HUES64 (cell line): ENCODE measurements at regions not wholly inside any gene's neighbourhood (a gene's known extent, or its start where the extent isn't known, plus 50 kb on each side); places are given as distances from the start of the nearest gene placed in this dataset.

Experiments used
- H3K27ac ChIP-seq: 2 replicates; pipeline ENCODE4 v1.7.0; 2013; ENCODE audit warnings: low read depth, low read length, inconsistent platforms
- H3K27me3 ChIP-seq: 2 replicates; pipeline ENCODE4 v1.6.1; 2013; ENCODE audit warnings: mild to moderate bottlenecking, low read length; ENCODE audit not compliant: insufficient read depth
- H3K36me3 ChIP-seq: 2 replicates; pipeline ENCODE4 v1.6.1; 2013; ENCODE audit warnings: mild to moderate bottlenecking, low read length; ENCODE audit not compliant: insufficient read depth
- H3K4me1 ChIP-seq: 2 replicates; pipeline ENCODE4 v1.6.1; 2013; ENCODE audit warnings: mild to moderate bottlenecking, low read length, moderate library complexity; ENCODE audit not compliant: insufficient read depth
- H3K4me3 ChIP-seq: 2 replicates; pipeline ENCODE4 v1.5.1; 2013; ENCODE audit warnings: mild to moderate bottlenecking, low read length, moderate library complexity
- H3K9ac ChIP-seq: 2 replicates; pipeline ENCODE4 v1.6.1; 2013; ENCODE audit warnings: mild to moderate bottlenecking, low read depth, low read length
- H3K9me3 ChIP-seq: 2 replicates; pipeline ENCODE4 v1.6.1; 2013; ENCODE audit warnings: low read depth, low read length; ENCODE audit not compliant: insufficient read depth
- WGBS: fragments of 150-250, 120-280 bp; methylation state at CpG from one replicate; pipeline ENCODE4 v1.1.7; 2013; ENCODE audit warnings: missing lambda C conversion rate; 5-methylcytosine and 5-hydroxymethylcytosine counted together

DNA sequence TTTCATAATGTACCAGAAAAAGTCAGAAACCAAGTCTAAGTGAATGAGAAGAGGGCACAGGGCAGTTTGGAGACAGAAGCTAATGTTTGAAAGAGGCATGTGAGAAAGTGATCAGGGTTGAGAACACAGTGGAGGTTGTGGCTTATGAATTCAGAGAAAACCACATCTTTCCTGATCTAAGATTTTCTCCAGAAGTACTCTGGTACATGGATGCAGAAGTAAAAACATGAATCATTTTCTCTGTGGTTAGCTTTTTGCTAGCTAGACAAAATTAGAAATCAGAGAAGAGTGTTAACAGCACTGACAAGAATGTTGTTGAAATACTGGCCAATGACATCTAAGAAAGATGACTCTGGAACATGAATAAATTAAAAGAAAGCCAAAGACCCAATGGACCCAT, 541.1 kb downstream of the DNAH5 start:
- H3K27me3 ChIP-seq, result no peaks in the 10 kb centered on the region
- H3K4me1 ChIP-seq, result no peaks in the 10 kb centered on the region
- H3K4me3 ChIP-seq, result no peak overlapping the region
- no peaks in the 10 kb centered on the region for H3K36me3 ChIP-seq
- no peak overlapping the region for H3K27ac ChIP-seq
- no peaks in the 10 kb centered on the region for H3K9me3 ChIP-seq
- H3K9ac ChIP-seq, result no peak overlapping the region

GRCh38 chr5:13385066-13385465, 559.4 kb downstream of the DNAH5 start:
- no peaks in the 10 kb centered on the region for H3K4me1 ChIP-seq
- over 99% methylated on average over 4 of the region's 5 CpGs for WGBS
- no peak overlapping the region for H3K9ac ChIP-seq
- H3K27me3 ChIP-seq, result no peaks in the 10 kb centered on the region
- H3K27ac ChIP-seq, result no peak overlapping the region
- H3K36me3 ChIP-seq, result no peaks in the 10 kb centered on the region
- H3K9me3 ChIP-seq, result peaks cover 8% of the 10 kb centered on the region; the same call in 1 of the 2 replicates
- H3K4me3 ChIP-seq, result no peak overlapping the region

- H3K9me3 ChIP-seq, result no peaks in the 10 kb centered on the region
- no peak overlapping the region for H3K27ac ChIP-seq
- H3K4me1 ChIP-seq, result no peaks in the 10 kb centered on the region
- H3K27me3 ChIP-seq, result no peaks in the 10 kb centered on the region
- H3K9ac ChIP-seq, result no peak overlapping the region
- WGBS, result 89% methylated on average over 3 of the region's 3 CpGs
- H3K4me3 ChIP-seq, result no peak overlapping the region
- H3K36me3 ChIP-seq, result no peaks in the 10 kb centered on the region
Observed at GRCh38 chr5:13382232-13382631, 562.3 kb downstream of the DNAH5 start.

DNA sequence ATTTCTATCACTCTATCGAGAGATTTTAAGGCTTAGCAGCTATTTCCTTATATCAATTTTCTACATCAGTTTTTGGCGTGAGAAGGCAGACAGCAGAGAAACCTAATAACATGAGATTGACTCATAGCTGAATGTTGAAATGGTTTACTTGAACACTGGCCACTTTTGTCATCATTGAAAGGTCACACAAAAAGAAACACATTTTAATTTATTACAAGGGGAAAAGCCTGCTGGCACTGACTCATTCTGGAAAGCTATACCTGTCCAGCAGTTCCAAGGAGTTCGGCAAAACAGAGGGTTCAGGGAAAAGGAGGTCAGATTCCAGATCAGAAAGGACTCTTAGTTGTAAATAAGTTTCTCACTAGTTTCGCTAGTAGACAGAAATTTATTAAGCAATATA, 566.4 kb downstream of the DNAH5 start:
- WGBS, result 72% methylated on average over 4 of the region's 4 CpGs
- Histone ChIP-seq H3K4me1 (no peaks in the 10 kb centered on the region), H3K27me3 (no peaks in the 10 kb centered on the region), H3K9me3 (no peaks in the 10 kb centered on the region), H3K27ac (no peak overlapping the region), H3K4me3 (no peak overlapping the region), H3K36me3 (no peaks in the 10 kb centered on the region), H3K9ac (no peak overlapping the region)

DNA sequence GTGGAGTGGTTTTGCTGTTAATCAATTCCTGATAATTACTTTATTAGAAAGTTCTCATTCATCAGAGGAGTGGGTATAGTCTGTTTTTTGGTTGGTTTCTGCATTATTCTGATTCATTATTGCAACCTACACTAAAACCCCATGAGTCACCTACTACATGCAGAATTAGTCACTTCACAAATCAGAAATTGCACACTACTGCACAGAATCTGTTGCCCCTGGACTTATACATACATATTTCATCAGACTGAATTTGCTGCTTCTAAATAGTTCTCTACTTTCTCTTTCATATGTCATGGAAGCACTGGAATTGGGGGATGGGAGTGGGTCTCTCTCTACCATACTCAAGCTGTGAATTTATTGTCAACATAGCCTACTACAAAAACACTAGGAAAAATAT, 585.1 kb downstream of the DNAH5 start:
- Histone ChIP-seq H3K4me1 (no peaks in the 10 kb centered on the region), H3K4me3 (no peak overlapping the region), H3K9me3 (no peaks in the 10 kb centered on the region), H3K27me3 (no peaks in the 10 kb centered on the region), H3K9ac (no peak overlapping the region), H3K27ac (no peak overlapping the region), H3K36me3 (no peaks in the 10 kb centered on the region)

GRCh38 chr5:13358342-13358741, 586.1 kb downstream of the DNAH5 start:
- Histone ChIP-seq H3K27me3 (no peaks in the 10 kb centered on the region), H3K9ac (no peak overlapping the region), H3K36me3 (no peaks in the 10 kb centered on the region), H3K27ac (no peak overlapping the region), H3K4me3 (no peak overlapping the region), H3K9me3 (no peaks in the 10 kb centered on the region), H3K4me1 (no peaks in the 10 kb centered on the region)

DNA sequence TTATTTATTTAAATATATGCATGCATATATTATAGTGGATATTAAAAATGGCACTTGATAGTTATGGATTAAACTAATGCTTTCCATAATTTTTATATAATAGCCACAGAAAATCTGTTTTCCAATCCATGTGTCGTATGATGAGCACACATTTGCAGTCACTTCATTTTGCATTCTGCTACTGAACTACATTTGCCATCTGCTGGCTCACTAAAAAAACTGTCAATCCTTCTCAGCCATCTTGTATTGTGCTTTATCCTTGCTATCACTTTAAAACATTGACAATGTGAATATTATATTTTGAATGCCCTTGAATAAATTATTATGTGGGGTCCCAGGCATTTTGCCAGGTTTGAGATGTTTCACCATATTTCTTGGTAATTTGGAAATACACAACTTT, 586.6 kb downstream of the DNAH5 start:
- Histone ChIP-seq H3K36me3 (no peaks in the 10 kb centered on the region), H3K9ac (no peak overlapping the region), H3K27ac (no peak overlapping the region), H3K27me3 (no peaks in the 10 kb centered on the region), H3K4me3 (no peak overlapping the region), H3K4me1 (no peaks in the 10 kb centered on the region), H3K9me3 (no peaks in the 10 kb centered on the region)
- WGBS, result 0% methylated on average over 1 of the region's 1 CpG

- no peaks in the 10 kb centered on the region for H3K4me1 ChIP-seq
- no peaks in the 10 kb centered on the region for H3K27me3 ChIP-seq
- no peaks in the 10 kb centered on the region for H3K36me3 ChIP-seq
- no peak overlapping the region for H3K27ac ChIP-seq
- H3K9ac ChIP-seq, result no peak overlapping the region
- 98% methylated on average over 3 of the region's 3 CpGs for WGBS
- no peak overlapping the region for H3K4me3 ChIP-seq
- no peaks in the 10 kb centered on the region for H3K9me3 ChIP-seq
Observed at GRCh38 chr5:13356226-13356625, 588.3 kb downstream of the DNAH5 start.

GRCh38 chr5:13354611-13355010, 589.9 kb downstream of the DNAH5 start:
- Histone ChIP-seq H3K27ac (no peak overlapping the region), H3K4me3 (no peak overlapping the region), H3K9me3 (no peaks in the 10 kb centered on the region), H3K4me1 (no peaks in the 10 kb centered on the region), H3K36me3 (no peaks in the 10 kb centered on the region), H3K27me3 (no peaks in the 10 kb centered on the region), H3K9ac (no peak overlapping the region)
- 88% methylated on average over 2 of the region's 2 CpGs for WGBS

DNA sequence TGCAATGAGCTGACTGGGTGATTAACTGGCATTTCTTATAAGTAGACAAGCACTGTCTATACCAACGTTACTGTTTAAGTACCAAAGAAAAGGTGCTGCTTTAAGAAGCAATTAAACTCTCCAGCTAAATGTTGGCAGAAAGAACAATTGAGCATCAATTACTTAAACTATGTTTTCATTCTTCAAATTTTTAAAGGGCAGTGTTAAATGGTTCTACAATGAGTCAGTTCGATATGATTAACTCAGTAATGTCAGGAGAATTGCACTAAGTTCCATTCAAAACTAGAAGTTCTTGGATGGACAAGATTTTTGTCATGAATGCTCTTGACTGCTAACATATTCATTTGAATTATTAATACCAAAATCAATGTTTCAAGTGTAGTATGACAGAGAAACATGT, 593.7 kb downstream of the DNAH5 start:
- H3K9ac ChIP-seq, result no peak overlapping the region
- WGBS, result 82% methylated on average over 2 of the region's 2 CpGs
- no peaks in the 10 kb centered on the region for H3K9me3 ChIP-seq
- no peak overlapping the region for H3K27ac ChIP-seq
- H3K27me3 ChIP-seq, result no peaks in the 10 kb centered on the region
- H3K36me3 ChIP-seq, result no peaks in the 10 kb centered on the region
- no peak overlapping the region for H3K4me3 ChIP-seq
- no peaks in the 10 kb centered on the region for H3K4me1 ChIP-seq

- H3K9me3 ChIP-seq, result no peaks in the 10 kb centered on the region
- H3K27me3 ChIP-seq, result no peaks in the 10 kb centered on the region
- H3K36me3 ChIP-seq, result no peaks in the 10 kb centered on the region
- H3K9ac ChIP-seq, result no peak overlapping the region
- WGBS, result 96% methylated on average over 3 of the region's 3 CpGs
- no peaks in the 10 kb centered on the region for H3K4me1 ChIP-seq
- H3K4me3 ChIP-seq, result no peak overlapping the region
- H3K27ac ChIP-seq, result no peak overlapping the region
Observed at GRCh38 chr5:13348568-13348967, 595.9 kb downstream of the DNAH5 start.

- Histone ChIP-seq H3K4me3 (no peak overlapping the region), H3K4me1 (no peaks in the 10 kb centered on the region), H3K27ac (no peak overlapping the region), H3K9me3 (no peaks in the 10 kb centered on the region), H3K36me3 (no peaks in the 10 kb centered on the region), H3K27me3 (no peaks in the 10 kb centered on the region), H3K9ac (no peak overlapping the region)
- WGBS, result 97% methylated on average over 3 of the region's 4 CpGs
Observed at GRCh38 chr5:13346401-13346800, 598.1 kb downstream of the DNAH5 start.
